HepG2 (cell line): ENCODE measurements at regions not wholly inside any gene's neighbourhood (a gene's known extent, or its start where the extent isn't known, plus 50 kb on each side); places are given as distances from the start of the nearest gene placed in this dataset.

Source experiments
- ATAC-seq: fragments of 200-7000 bp; cut with Tn5 transposase; 3 replicates; pipeline ENCODE4 v1.9.1; 2020; ENCODE audit warnings: mild to moderate bottlenecking, moderate library complexity
- BruUV-seq: library from RNA; stranded (reverse); fragments of 400-500 nt; replicated peaks from 2 replicates; lab custom pipeline; 2021; lab: Mats Ljungman, UMichigan
- CTCF ChIA-PET: fragments of 300-600 bp; formaldehyde crosslinking; extraction: SDS; loops from one replicate; lab custom pipeline; 2021; ENCODE audit warnings: low total read pairs, inconsistent platforms, low intra/inter-chr PET ratio; lab: Yijun Ruan, JAX
- POLR2A ChIA-PET: fragments of 350-600 bp; sonication (Branson Sonifier 250); formaldehyde crosslinking; loops from one replicate; lab custom pipeline; 2020; ENCODE audit warnings: antibody characterized with exemption, inconsistent platforms; lab: Yijun Ruan, JAX
- DNase-seq: peaks from one replicate; pipeline ENCODE4 v3.0.0-alpha.2; 2015; ENCODE audit warnings: low spot score
- FAIRE-seq: peaks from 3 replicates; lab custom pipeline; 2011; peaks lifted over from hg19 to GRCh38; lab: Jason Lieb, UNC
- H2AFZ ChIP-seq: one replicate; pipeline ENCODE4 v1.6.1; 2011; ENCODE audit warnings: low read length, inconsistent platforms
- H3K27ac ChIP-seq: fragments of 300-600 bp; 3 replicates; pipeline ENCODE4 v1.8.0; 2011; ENCODE audit warnings: mixed run types, mild to moderate bottlenecking, mixed read lengths, low read length, inconsistent platforms; ENCODE audit not compliant: insufficient read depth; ENCODE audit errors: extremely low read length
- H3K27me3 ChIP-seq, 2 experiments: fragments of 200-600 bp in 1 of 2; 2 replicates in 1 of 2; 3 replicates in 1 of 2; pipeline versions ENCODE4 v1.6.0 to v1.8.0; 2011; ENCODE audit warnings: low read length in 2 of 2, mild to moderate bottlenecking in 2 of 2, moderate library complexity in 2 of 2, inconsistent platforms in 1 of 2; ENCODE audit not compliant: insufficient read depth in 2 of 2, control insufficient read depth in 1 of 2
- H3K36me3 ChIP-seq, 2 experiments: fragments of 200-600 bp in 1 of 2; replicated peaks in 1 of 2; 2 replicates in 1 of 2; 3 replicates in 1 of 2; pipeline versions ENCODE4 v1.5.1 to v1.8.0; 2011; ENCODE audit warnings: low read length in 2 of 2, inconsistent platforms in 1 of 2; ENCODE audit not compliant: insufficient read depth in 2 of 2, control insufficient read depth in 1 of 2
- H3K4me1 ChIP-seq: 2 replicates; pipeline ENCODE4 v1.5.1; 2012; ENCODE audit warnings: low read length, inconsistent platforms; ENCODE audit not compliant: insufficient read depth
- H3K4me2 ChIP-seq: 2 replicates; pipeline ENCODE4 v1.6.0; 2011; ENCODE audit warnings: low read depth, low read length, inconsistent platforms
- H3K4me3 ChIP-seq, 3 experiments: fragments of 200-600 bp in 1 of 3; sonication (generic), shearing (Covaris generic) in 1 of 3; replicated peaks in 1 of 3; 2 replicates each; pipeline ENCODE4 v1.5.1; 2011 to 2016; ENCODE audit warnings: low read length in 3 of 3, inconsistent platforms in 2 of 3, low read depth in 2 of 3, mild to moderate bottlenecking in 2 of 3, control low read depth in 1 of 3, mixed read lengths in 1 of 3; ENCODE audit not compliant: insufficient read depth in 1 of 3
- H3K79me2 ChIP-seq: one replicate; pipeline ENCODE4 v1.6.1; 2011; ENCODE audit warnings: low read length, inconsistent platforms; ENCODE audit not compliant: insufficient read depth
- H3K9ac ChIP-seq: 2 replicates; pipeline ENCODE4 v1.6.0; 2011; ENCODE audit warnings: mild to moderate bottlenecking, low read depth, low read length, inconsistent platforms; ENCODE audit not compliant: insufficient read depth
- H3K9me3 ChIP-seq: 2 replicates; pipeline ENCODE4 v1.5.1; 2012; ENCODE audit warnings: mild to moderate bottlenecking, low read length
- H4K20me1 ChIP-seq: 2 replicates; pipeline ENCODE4 v1.6.0; 2011; ENCODE audit warnings: inconsistent platforms, mild to moderate bottlenecking, low read length, moderate library complexity; ENCODE audit not compliant: insufficient read depth
- ARID4A ChIP-seq: sonication (generic); formaldehyde crosslinking; IDR thresholded peaks from 2 replicates; pipeline ENCODE4 v1.5.0; 2020; ENCODE audit warnings: mild to moderate bottlenecking, missing genetic modification reagents, borderline replicate concordance
- ATF6 ChIP-seq: sonication (generic); formaldehyde crosslinking; conservative IDR thresholded peaks from 2 replicates; pipeline ENCODE4 v1.4.0; 2020; ENCODE audit warnings: missing genetic modification reagents
- KDM6A ChIP-seq: IDR thresholded peaks from 2 replicates; pipeline ENCODE4 v1.6.1; 2016; ENCODE audit warnings: low read depth
- RBFOX2 ChIP-seq: fragments of 200-400 bp; formaldehyde crosslinking; IDR thresholded peaks from 2 replicates; pipeline ENCODE4 v1.6.1; 2017; ENCODE audit warnings: low read depth, mild to moderate bottlenecking, low read length
- SMAD1 ChIP-seq: sonication (generic); formaldehyde crosslinking; IDR thresholded peaks from 2 replicates; pipeline ENCODE4 v1.4.0; 2020; ENCODE audit warnings: missing genetic modification reagents, low read depth, mild to moderate bottlenecking, borderline replicate concordance
- ZNF777 ChIP-seq: sonication (generic); formaldehyde crosslinking; IDR thresholded peaks from 2 replicates; pipeline ENCODE4 v1.4.0; 2020; ENCODE audit warnings: missing genetic modification reagents
- ZSCAN21 ChIP-seq: sonication (generic); formaldehyde crosslinking; IDR thresholded peaks from 2 replicates; pipeline ENCODE4 v1.8.0; 2022; ENCODE audit warnings: mild to moderate bottlenecking, missing genetic modification reagents, moderate library complexity, borderline replicate concordance
- WGBS: methylation state at CpG from one replicate; pipeline ENCODE4 v1.1.6; 2017; ENCODE audit warnings: low lambda C conversion rate; 5-methylcytosine and 5-hydroxymethylcytosine counted together
- in situ Hi-C: cut with HindIII; loops from 2 replicates; pipeline ENCODE4 v1.10.0; 2017; ENCODE audit warnings: low pct_unique_long_range_greater_than_20kb; ENCODE audit not compliant: extremely low pct_ligation_motif_present
- intact Hi-C: fragments of 100-400 bp; cut with micrococcal nuclease; formaldehyde crosslinking; loops from one replicate; pipeline ENCODE4 v1.10.0; 2022; ENCODE audit not compliant: unreplicated experiment

GRCh38 chr1:72462186-72462905, 180.0 kb upstream of the NEGR1 start (continued):
- TF ChIP-seq ATF6 (CRISPR knock-in tag) (no peak), ZNF777 (CRISPR knock-in tag) (no peak), KDM6A (CRISPR knock-in tag) (no peak), SMAD1 (no peak), RBFOX2 (no peak), ZSCAN21 (no peak)
- TF ChIP-seq, all 625 proteins: peak for 0

GRCh38 chr1:72442262-72442661, 159.9 kb upstream of the NEGR1 start:
- CTCF ChIA-PET, result no interaction called here
- BruUV-seq, result no TSS peak
- no peak overlapping the region for H3K9ac ChIP-seq
- TF ChIP-seq ARID4A (CRISPR knock-in tag), result no peak
- TF ChIP-seq, all 625 proteins: peak for 0
- no peak for FAIRE-seq
- intact Hi-C loops, result no loop called here
- H3K9me3 ChIP-seq, result peaks cover 33% of the 10 kb centered on the region
- H3K4me2 ChIP-seq, result no peak overlapping the region
- DNase-seq, result no peak
- no peaks in the 10 kb centered on the region for H4K20me1 ChIP-seq
- H3K4me1 ChIP-seq, result no peaks in the 10 kb centered on the region
- H3K27ac ChIP-seq, result no peak overlapping the region
- WGBS, result 10% methylated on average over 3 of the region's 3 CpGs
- no peak for ATAC-seq
- H3K79me2 ChIP-seq, result no peaks in the 10 kb centered on the region
- no peaks in the 10 kb centered on the region for H3K27me3 ChIP-seq
- no peaks in the 10 kb centered on the region for H3K36me3 ChIP-seq
- in situ Hi-C loops, result no loop called here
- POLR2A ChIA-PET, result no interaction called here
- H2AFZ ChIP-seq, result no peak overlapping the region
- no peak overlapping the region for H3K4me3 ChIP-seq
